Fibroblast of skin of abdomen (primary cell): ENCODE measurements at regions not wholly inside any gene's neighbourhood (a gene's known extent, or its start where the extent isn't known, plus 50 kb on each side); places are given as distances from the start of the nearest gene placed in this dataset.
A peak's percentile ranks its signal among the peaks of the same experiment; 100 is the strongest.
"Not testable (repeated sequence)": the region's sequence is repeated elsewhere in the genome, so short reads cannot be mapped to it uniquely, and the experiment has no call there.

Experiments used
- DNase-seq: peaks from one replicate; pipeline ENCODE4 v3.0.0-alpha.2; 2013

DNA sequence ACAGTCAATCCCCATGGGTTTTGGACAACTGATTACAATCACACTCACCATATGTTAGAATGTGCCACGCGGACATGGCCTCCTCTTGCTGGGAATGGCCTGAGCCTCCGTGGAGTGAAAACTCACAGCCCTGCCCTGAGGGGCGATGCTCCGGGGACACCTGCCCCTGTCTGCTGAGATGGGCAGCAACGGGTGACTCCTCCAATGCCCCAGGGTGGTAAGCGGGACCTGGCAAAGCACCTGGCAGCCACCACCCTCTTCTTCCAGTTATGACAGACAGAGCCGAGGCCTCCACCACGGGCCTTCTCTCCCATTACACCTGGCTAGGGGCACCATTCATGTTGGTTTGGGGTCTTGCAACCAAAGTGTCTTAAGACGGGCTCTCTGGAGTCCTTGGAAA is 94.9 kb upstream of the COL5A1 start:
- DNase-seq = no peak

DNA sequence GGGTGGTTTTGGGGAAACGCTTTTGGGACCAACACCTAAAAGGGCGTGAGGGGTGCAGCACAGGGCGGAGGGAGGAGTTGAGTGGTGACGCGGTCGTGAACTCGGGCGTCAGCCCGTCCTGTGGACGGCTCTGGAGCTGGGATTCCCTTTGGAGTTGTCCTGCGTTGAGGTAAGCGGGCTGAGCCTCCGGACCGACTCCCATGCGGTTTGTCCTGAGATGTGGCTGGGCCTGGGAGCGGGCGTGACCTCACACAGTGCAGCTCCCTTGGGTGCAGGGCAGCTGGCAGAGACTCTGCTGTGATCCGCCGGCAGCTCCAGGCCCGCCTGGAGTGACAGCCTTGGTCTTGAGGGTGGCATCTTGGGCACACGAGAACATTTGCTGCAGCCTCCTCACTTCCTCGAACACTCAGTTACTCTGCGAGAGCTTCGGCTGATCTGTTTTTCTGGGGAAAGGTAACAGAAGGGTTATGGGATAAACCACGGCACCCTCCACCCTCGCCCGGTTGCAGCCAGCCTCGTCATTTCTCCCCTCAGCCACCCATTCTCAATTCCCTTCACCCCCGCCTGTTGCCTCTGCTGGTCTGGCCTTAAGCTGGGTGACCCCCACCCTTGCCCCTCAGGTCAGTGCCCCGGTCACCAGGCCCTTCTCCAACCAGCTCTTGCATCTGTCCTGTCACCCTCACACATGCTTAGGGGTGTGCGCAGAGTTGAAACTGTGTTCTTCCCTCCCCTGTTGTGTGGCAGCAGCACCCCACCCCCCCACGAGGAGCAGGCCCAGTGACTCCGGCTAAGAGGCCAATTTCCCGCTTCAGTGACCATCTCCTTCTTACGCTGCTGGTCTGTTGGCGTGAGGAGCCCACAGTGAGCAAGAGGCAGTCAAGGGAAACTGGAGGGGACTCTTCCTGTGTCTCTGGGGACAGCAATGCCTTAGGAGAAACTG is 94.2 kb upstream of the COL5A1 start:
- no peak for DNase-seq

DNA sequence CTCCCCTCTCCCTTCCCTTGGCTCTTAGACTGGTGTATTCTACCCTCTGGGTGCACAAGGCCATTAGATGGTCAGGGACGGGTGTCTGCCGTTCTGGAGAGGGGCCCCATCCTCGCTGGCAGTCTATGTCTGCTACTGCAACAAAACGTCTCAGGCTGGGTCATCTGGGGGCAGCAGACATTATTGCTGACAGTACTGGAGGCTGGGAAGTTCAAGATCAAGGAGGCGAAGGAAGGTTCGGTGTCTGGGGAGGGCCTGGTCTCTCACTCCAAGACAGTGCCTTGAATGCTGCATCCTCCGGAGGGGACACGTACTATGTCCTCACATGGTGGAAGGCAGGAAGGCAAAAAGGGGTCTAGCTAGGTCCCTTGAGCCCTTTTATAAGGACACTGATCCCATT is 93.4 kb upstream of the COL5A1 start:
- no peak for DNase-seq

DNA sequence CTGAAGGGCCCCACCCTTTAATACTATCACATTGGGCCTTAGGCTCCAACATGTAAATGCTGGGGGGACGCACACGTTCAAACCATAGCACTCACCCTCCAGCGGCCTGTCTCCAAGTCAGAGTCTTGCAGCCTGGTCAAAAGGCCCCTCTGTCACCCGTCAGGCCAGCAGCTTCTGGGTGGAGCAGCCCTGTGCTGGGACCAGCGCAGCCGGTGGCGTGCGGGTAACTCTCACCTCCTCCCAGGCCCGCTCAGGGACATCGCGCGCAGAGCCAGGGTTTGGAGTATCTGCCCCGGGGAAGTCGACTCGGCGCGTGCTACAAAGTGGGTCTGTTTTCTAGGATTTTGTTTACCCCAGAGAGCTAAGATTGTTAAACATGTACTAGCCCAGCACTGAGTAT is 93.0 kb upstream of the COL5A1 start:
- no peak for DNase-seq

DNA sequence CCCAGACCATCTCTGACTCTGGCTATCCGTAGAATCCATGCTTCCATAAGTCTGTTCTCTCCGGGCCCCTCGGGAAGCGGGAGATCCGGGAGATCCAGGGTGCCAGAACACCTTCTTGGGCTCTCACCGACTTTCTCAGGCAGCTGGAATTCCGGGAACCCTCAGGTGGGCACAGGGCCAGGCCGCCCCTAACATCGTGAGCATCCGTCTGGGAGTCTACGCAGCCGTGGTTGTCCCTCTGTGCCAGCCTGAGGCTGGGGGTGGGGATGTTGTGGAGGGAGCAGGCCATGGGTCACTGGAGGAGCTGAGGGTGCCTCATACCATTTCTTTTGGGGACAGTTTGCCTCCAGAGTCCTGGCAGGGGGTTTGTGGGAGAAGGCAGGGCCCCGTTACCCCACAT is 92.3 kb upstream of the COL5A1 start:
- DNase-seq = no peak

DNA sequence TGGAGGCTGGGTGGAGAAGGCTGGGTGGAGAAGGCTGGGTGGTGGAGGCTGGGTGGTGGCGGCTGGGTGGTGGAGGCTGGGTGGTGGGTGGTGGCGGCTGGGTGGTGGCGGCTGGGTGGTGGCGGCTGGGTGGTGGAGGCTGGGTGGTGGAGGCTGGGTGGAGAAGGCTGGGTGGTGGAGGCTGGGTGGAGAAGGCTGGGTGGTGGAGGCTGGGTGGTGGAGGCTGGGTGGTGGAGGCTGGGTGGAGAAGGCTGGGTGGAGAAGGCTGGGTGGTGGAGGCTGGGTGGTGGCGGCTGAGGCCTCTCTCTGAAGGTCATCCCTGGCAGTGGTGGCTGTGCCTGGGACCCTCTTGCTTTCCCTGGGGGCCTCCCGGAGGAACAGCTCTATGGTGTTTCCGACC is 91.5 kb upstream of the COL5A1 start:
- not testable (repeated sequence) for DNase-seq

DNA sequence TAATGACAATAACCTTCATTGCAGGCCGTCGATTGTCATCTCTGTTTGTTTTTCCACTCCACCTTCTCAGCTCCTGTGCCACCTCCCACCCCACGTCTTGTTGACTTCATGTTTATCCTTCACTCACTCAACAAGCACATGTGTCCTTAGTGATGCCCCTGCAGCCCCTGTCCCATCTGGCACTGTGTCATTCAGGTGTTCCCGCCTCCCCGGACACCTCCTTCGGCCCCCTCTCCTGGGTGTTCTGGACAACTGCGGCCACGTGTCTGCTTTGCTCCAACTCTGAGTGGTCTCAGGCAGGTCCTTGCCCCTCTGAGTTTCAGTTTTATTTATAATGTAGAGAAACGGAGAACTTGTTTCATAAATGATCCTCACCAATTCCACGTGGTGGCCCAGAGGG is 91.0 kb upstream of the COL5A1 start:
- no peak for DNase-seq

DNA sequence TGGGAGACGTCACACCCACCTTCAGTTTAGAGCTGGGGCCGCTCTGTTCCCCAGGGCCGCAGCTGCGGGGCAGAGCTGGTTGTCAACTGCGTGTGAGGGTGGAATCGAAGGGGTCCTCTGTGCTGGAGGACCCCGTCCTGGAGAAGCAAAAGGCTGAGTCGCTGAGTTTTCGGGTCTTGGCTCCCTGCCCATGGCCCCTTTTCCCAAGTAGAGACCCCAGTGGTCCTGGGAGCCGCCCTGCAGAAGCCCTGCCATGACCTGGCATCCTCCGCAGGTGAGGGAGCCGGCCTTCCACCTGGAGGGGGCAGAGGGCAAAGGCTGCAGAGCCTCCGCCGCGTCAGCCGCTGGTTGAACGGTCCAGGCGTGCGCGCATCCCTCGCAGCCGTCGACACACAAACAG is 90.4 kb upstream of the COL5A1 start:
- no peak for DNase-seq

DNA sequence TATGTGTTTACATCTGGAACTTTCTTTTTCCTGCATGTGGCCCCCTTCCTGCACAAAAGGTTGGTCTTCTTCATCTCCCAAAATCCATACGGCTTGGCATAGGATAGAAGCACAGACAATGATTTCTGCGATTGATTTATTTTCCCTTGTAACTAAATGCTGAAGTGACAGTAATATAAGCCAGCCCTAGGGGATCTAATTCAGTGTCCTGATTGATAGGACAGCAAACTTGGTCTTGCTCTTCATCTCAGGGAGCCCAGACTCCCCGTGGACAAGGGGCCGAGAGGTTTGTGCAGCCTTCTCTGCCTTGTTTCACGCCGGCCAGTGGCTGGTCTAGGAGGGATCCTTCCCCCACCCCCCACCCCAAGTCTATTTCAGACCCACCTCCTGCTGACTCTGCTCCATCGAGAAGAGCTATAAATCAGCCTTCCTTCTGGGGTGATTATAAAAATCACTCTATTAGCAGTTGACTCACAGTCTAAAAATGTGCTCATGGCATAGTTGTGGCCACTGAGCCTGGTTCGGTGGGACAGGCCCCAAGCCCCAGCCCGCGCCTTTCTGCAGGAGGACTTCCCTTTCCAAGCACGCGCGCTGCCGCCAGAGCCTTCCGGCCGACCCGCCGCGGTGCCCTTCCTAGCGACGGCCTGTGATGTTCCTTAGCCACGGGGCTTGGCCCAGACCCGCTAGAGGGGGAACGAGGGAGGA is 89.8 kb upstream of the COL5A1 start:
- DNase-seq = peak; percentile 99

DNA sequence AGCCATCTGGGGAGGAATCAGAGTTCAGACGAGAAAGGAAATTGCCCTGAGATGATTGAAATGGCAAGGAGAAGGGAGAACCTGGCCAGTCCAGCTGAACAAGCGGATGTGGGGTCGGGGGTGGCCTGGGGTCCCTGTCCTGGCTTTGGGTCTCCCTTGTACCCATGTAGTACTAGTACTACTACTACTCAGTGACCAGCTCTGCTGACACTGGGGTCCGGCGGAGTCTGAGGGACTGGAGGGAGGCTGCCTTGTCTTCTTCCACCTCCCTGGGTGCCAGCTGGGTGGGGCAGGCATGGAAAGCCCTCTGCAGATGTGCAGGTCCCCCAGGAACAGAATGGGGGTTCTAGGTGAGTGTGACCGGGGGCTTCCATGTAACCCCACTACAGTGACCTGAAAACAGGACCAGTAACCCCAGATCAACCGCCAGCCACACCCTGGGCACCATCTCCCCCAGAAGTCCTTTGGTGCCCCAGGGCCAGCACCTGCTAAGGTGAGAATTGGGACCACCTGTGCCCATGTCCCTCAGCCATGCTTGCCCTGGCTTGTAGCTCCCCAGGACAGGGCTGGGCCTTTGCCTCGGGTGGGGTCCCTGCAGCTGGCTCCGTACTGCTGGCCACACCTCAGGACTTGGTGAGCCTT is 89.1 kb upstream of the COL5A1 start:
- DNase-seq = no peak

DNA sequence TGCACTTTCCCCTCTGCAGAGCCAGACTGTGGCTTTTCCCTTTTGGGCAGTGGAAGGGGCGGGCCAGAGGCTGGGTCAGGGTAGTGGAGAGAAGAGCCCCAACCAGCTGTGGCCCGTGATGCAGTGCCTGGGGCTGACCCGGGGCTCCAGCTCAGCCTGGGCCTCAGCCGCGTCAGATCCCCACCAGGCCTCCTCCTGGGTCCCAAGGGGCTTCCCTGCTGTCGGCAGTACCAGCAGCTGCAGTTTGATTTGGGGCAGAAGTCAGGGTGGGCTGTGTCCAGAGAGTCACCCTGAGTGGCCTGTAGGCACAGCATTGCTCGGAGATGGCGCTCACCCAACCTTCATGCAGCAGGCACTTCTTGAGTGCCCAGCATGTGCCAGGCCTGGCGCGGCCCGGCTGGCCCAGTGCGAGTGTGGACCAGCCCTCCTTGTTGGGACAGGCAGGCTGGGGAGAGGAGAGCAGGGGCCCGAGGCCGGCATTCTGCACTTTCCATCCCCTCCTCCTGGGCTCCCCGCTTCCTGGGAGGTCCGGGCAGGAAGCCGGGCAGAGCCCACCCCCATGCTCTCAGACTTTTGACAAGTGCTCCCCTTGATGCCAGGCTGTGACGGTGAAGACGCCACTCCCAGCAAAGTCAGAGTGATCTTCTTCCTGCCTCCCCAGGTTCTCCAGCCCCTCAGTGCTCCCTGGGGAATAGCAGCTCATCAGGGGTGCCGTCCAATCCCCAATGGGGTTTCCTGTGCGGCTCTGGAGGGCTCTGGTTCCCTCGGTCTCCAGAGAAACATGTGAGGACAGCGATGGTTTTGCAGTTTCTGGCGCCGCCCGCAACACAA is 88.3 kb upstream of the COL5A1 start:
- DNase-seq = no peak

DNA sequence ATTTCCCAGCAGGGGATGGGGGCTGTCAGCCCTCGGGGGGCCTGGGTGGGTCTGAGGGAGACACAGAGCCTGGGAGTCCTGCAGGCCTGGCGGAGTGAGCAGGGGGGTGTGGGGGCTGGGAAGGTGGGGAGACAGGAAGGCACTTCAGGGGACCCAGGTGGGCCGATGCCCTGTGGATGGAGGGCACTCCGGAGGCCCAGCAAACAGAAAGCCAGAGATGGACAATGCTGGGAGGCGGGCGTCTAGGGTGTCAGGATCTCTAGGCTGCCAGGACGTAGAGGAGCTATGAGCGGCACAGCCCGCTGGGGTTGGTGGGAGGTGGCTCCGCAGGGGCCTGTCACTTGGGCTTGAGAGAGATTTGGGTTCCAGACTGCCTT is 87.6 kb upstream of the COL5A1 start:
- no peak for DNase-seq

DNA sequence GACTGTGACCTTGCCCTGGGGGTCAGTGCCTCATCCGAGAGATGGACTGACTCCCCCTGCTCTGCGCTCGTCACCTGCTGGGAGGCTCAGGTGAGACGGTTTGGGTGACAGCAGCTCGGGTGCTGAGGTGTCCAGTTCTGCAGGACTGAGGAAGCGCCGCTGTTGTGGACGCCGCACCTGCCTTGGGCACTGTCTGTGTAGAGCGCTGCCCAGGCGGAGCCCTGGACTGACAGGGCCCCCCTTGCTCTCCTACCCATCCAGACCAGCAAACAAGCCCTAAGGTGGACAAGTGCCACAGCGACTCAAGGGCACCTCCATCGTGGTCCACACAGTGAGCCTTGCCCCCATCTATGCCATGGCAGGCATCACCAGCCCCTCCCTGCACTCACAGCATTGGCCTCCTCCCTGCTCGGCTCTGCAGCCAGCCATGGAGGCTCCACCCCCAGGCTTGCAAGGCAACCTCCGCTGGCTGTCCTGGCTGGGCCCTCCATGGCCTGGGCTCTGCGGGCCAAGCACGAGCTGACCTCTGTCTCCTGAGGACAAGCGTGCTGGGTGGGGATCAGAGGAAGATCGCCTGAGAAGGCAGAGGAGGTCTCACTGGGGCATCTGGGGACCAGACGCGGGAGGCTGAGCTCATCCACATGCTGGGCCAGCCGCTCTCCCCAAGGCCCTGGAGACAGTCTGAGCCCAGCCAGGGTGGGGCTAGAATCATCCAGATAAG is 87.1 kb upstream of the COL5A1 start:
- peak; percentile 70 for DNase-seq

DNA sequence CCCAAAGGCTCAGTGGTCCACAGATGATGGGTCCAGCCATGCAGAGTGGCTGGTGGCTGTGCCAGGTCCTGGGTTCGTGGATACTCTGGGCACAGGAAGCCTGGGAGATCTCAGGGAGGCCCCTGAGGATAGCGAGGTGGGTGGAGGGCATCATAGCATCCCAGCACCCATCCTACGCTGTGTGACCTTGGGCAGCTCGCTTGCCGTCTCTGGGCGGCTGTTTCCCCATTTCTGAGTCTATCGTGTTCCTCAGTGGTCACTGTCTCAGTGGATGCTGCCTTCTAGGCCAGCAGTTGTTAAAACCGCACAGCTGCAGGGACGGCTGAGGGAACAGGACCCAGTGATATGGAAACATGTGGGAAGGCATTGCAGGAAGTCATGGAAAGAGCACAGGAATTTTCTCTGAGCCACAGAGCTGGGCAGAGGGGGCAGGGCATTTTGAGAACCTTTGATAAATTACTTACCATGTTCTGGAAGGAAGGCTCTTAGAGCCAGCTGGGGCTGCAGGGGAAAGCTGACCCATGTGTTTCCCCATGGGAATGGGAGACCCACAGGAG is 86.4 kb upstream of the COL5A1 start:
- DNase-seq = peak; percentile 82

DNA sequence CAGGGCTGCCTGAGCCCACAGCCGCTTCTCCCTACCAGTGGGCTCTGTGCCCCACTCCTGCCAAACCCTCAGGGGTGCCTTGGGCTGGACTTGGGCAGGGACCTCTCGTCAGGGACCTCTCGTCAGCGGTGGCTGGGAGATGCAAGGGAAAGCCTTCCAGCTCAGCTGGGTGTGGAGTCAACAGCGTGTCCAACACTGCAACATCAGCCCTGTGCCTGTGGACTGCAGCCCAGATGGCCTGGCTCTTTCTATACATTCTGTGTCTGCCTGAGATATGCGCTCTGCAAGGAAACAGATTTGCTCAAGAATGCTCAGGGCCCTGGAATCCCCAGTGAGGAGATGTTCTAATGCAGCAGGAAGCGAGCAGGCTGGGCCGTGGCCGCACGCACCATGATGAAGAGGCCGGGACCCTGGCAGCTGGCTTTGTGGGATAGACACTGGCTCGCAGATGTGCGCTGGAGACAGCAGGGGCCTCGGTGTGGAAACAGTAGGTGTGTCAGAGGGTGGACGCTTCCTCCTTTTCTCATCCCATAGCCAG is 85.0 kb upstream of the COL5A1 start:
- DNase-seq = peak; percentile 93

DNA sequence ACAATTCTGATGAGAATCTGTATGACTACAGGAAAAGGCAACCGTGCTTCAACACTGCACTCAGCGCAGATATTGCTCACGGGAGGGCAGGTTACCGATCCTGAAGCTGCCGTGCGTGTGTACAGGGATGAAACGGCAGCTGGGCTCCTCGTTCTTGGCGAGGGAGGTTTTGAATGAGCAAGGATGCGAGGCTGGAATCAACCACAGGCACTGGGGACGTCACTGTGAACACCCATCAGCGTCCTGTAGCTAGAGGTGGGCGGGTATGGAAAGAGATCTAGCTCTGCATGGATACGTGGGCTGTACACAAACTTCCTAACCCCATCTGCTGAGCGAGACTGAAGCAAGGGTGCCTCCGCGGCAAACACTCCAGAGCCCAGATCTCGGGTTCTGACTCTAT is 84.3 kb upstream of the COL5A1 start:
- no peak for DNase-seq

DNA sequence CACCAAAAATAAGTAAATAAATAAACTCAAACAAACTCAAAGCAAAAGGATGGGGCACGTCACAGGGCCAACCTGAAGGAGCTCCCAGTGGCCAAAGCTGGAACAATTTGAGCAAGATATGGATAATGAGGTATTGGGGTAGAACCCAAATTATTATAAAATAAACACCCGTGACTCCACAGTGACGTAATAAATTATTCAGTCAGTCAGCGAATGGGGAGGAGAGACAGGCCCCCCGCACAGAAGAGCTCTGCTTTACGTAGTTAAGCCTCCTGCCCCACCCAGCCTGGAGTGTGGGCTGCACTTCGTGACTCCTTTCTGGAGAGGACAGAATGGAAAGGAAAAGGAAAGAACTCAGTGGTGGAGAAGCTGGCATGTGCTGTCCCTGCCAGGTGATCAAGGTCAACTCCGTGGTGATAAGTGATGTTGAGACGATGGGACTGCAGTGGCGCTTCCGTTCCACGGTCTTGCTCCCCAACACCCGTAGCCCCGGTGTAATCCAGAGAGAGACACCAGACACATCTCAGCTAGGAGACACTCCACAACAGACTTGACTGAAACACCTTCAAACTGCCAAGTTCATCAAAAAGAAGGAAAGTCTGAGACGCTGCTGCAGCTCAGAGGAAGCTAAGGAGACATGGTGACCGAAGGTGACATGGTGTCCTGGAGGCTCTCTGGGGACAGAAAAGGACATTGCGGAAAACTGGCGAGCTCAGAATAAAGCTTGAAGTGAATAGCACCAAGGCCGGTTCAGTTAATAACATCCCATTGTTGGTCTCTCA is 83.3 kb upstream of the COL5A1 start:
- DNase-seq = no peak

DNA sequence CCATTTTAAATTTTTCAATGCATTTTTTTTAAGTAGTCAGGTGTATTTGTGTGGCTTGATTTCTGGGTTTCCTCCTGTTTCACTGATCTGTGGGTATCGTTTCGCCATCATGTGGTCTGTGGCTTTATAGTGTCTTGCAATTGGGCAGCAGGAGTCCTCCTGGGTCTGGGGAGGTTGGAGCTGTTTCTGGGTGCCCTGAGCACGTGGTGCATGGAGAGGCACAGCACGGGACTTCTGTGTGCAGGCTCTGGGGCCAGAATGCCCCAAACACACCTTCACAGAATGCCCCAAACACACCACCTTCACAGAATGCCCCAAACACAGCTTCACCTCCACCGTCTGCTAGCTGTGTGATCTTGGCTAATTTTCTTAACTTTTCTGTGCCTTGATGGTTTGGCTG is 82.6 kb upstream of the COL5A1 start:
- DNase-seq = no peak

DNA sequence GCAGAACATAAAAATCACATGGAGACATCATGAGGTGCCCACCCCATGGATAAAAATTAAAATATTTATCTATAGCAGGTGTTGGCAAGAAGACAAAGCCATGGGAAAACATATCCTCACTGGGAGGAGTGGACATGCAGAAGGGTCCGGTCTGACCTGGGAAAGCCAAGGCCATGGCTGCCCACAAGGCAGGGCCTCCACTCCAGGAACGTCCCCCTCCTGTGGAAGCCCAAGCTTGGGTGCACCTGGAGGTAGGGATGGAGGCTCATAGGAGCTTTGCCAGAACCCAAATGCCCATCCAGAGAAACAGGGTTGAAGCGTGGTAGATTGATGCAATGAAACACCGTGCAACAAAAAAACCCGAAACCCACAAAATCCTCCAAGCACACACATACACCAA is 81.4 kb upstream of the COL5A1 start:
- no peak for DNase-seq

DNA sequence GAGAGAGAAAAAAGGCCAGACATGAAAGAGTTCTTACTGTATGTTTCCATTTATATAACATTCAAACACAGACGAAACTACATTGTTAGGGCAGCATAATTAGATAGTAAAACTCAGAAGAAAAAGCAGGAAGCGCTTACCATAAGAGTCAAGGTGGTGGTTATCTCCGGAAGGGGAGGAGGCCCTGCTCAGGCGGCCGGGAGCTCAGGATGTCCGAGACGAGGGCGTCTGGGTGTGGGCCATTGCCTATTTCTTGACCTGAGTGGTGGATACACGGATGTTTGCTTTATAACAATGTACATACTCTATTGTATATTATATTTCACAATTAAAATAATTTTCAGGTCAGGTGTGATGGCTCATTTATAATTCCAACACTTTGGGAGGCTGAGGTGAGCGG is 80.9 kb upstream of the COL5A1 start:
- DNase-seq = no peak
